GM10266 (cell line): ENCODE measurements at regions not wholly inside any gene's neighbourhood (a gene's known extent, or its start where the extent isn't known, plus 50 kb on each side); places are given as distances from the start of the nearest gene placed in this dataset.
A peak's percentile ranks its signal among the peaks of the same experiment; 100 is the strongest.

Experiments used
- DNase-seq: peaks from one replicate; pipeline ENCODE4 v3.0.0; 2012; ENCODE audit errors: extremely low spot score
- CTCF ChIP-seq: IDR thresholded peaks from 2 replicates; pipeline ENCODE4 v1.5.1; 2012; ENCODE audit warnings: mild to moderate bottlenecking, low read depth; ENCODE audit not compliant: control insufficient read depth, insufficient read depth; ENCODE audit errors: missing control alignments

GRCh38 chr5:133847301-133847700, 121.1 kb downstream of the C5orf15 start:
- no peak for TF ChIP-seq CTCF
- DNase-seq: no peak

- no peak for TF ChIP-seq CTCF
- DNase-seq: peak; percentile 37
Measured at GRCh38 chr5:133846478-133847226, 121.8 kb downstream of the C5orf15 start.

GRCh38 chr5:133845271-133845670, 123.2 kb downstream of the C5orf15 start:
- TF ChIP-seq CTCF: no peak

GRCh38 chr5:133844836-133845235, 123.6 kb downstream of the C5orf15 start:
- TF ChIP-seq CTCF: no peak
- DNase-seq: no peak

More at GRCh38 chr5:133845271-133845670, 123.2 kb downstream of the C5orf15 start:
- no peak for DNase-seq

GRCh38 chr5:133843911-133844310, 124.5 kb downstream of the C5orf15 start:
- no peak for TF ChIP-seq CTCF
- no peak for DNase-seq

GRCh38 chr5:133842846-133843611, 125.4 kb downstream of the C5orf15 start:
- TF ChIP-seq CTCF: no peak
- DNase-seq: no peak
